NCI-H1436 treated with DMSO at 0.1 percent for 48 hours (cell line): ENCODE measurements at regions not wholly inside any gene's neighbourhood (a gene's known extent, or its start where the extent isn't known, plus 50 kb on each side); places are given as distances from the start of the nearest gene placed in this dataset.
"Not testable (repeated sequence)": the region's sequence is repeated elsewhere in the genome, so short reads cannot be mapped to it uniquely, and the experiment has no call there.

ENCODE experiments used
- DNase-seq: peaks from one replicate; lab custom pipeline; 2025; lab: John Stamatoyannopoulos, UW

GRCh38 chr3:147237991-147238390, 168.4 kb downstream of the ZIC4 start:
- no peak for DNase-seq

- DNase-seq = not testable (repeated sequence)
These were observed 174.4 kb downstream of the ZIC4 start for GRCh38 chr3:147231980-147232379.

GRCh38 chr3:147231111-147231510, 175.2 kb downstream of the ZIC4 start:
- DNase-seq = no peak

GRCh38 chr3:147222291-147222690, 184.1 kb downstream of the ZIC4 start:
- no peak for DNase-seq

GRCh38 chr3:147218965-147219364, 187.4 kb downstream of the ZIC4 start:
- DNase-seq = no peak

GRCh38 chr3:147216143-147216673, 190.1 kb downstream of the ZIC4 start:
- no peak for DNase-seq

GRCh38 chr3:147215660-147216059, 190.7 kb downstream of the ZIC4 start:
- DNase-seq = no peak

- DNase-seq = no peak
These were observed 192.7 kb downstream of the ZIC4 start for GRCh38 chr3:147213633-147214032.

GRCh38 chr3:147210676-147211075, 195.7 kb downstream of the ZIC4 start:
- no peak for DNase-seq

GRCh38 chr3:147201086-147201485, 205.3 kb downstream of the ZIC4 start:
- DNase-seq = no peak

GRCh38 chr3:147200545-147200944, 205.8 kb downstream of the ZIC4 start:
- DNase-seq = no peak

GRCh38 chr3:147197739-147198138, 208.6 kb downstream of the ZIC4 start:
- no peak for DNase-seq

GRCh38 chr3:147195887-147196286, 210.5 kb downstream of the ZIC4 start:
- DNase-seq = no peak

- no peak for DNase-seq
These were observed 214.5 kb downstream of the ZIC4 start for GRCh38 chr3:147191795-147192385.

- DNase-seq = no peak
These were observed 217.3 kb downstream of the ZIC4 start for GRCh38 chr3:147189016-147189415.

GRCh38 chr3:147187687-147188086, 218.7 kb downstream of the ZIC4 start:
- no peak for DNase-seq

GRCh38 chr3:147185781-147186180, 220.6 kb downstream of the ZIC4 start:
- DNase-seq = no peak

GRCh38 chr3:147184794-147185193, 221.5 kb downstream of the ZIC4 start:
- DNase-seq = no peak

- DNase-seq = no peak
These were observed 233.1 kb downstream of the ZIC4 start for GRCh38 chr3:147173257-147173656.

GRCh38 chr3:147162743-147163142, 243.6 kb downstream of the ZIC4 start:
- DNase-seq = no peak

- no peak for DNase-seq
These were observed 244.5 kb downstream of the ZIC4 start for GRCh38 chr3:147161833-147162232.

GRCh38 chr3:147160984-147161383, 245.4 kb downstream of the ZIC4 start:
- DNase-seq = no peak

GRCh38 chr3:147159141-147159540, 247.2 kb downstream of the ZIC4 start:
- DNase-seq = no peak

- DNase-seq = no peak
These were observed 248.7 kb downstream of the ZIC4 start for GRCh38 chr3:147157631-147158030.
